ENCODE measurements at regions not wholly inside any gene's neighbourhood (a gene's known extent, or its start where the extent isn't known, plus 50 kb on each side); places are given as distances from the start of the nearest gene placed in this dataset.

DNA sequence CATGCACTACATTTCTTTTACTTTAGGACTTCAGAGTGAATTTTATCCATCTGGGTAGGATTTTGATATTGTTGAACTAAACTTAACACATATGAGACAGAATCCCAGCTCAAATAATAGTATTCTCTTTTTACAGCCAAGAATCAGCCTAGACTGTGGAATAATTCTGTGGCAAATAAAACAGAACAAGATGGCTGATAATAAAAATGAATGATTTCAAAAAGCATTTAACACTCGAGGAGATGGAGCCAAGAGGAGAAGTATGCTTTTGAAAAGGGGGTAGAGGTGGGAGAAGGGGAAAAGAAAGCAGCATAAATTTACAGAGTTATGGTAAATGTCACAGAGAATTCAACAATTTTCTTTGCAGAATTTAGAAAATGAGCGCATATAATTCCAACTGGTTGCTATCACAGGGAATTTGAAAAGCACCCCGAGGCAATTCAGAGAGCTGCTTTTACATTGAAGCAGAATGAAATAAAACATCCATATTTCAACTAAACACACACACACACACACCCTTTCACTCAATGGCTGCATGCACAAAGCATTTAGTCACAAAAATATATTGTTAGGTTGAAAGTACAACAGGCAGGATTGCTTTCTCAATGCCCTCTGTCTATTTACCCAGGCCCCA, 60.2 kb upstream of the DMAC1 start:
- DNase-seq, result no peak

DNA sequence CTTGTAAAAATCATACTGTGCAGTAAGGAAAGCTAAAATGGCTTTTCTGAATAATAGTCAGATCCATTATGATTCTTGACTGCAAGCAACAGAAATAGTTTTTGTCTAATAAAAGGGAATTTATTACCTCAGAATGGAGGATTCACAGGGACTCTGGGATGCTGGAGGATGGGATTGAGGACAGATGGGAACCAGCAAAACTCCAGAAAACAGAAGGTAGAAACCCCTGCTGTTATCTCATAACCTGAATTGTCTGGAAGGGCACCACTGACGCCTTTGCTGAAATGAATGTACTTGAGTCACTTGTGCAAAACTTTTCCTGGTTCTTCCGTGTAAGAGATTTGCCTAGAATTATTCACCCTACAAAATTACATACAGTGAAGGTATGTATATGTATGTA, 58.6 kb upstream of the DMAC1 start:
- DNase-seq, result no peak

DNA sequence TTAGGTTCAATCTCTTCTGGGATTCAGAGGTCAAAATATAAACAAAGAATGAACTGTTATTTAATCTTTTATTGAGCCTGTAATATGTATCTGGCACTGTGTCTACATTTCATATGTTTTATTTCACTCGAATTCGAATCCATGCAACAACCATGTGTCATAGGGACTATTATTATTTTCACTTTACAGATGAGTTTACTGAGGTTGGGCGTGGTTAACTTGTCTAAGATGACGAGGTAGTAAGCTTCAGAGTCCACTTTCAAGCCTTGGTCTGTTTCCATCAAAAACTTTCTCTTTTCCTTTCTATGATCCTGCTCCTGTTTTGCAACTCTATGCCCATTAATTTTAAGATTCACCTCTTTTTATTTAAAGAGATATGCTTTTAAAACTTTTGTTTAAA, 55.2 kb upstream of the DMAC1 start:
- no peak for DNase-seq
